Activated CD4-positive, alpha-beta T cell treated with anti-CD3 and anti-CD28 coated beads for 36 hours (primary cell): ENCODE measurements at regions not wholly inside any gene's neighbourhood (a gene's known extent, or its start where the extent isn't known, plus 50 kb on each side); places are given as distances from the start of the nearest gene placed in this dataset. TPM values are rescaled to one million over a fixed set of nuclear protein-coding genes. Genes with fewer than 3 reads are reported as not detected.

ENCODE experiments used
- ATAC-seq: fragments of 200-7000 bp; cut with Tn5 transposase; one replicate; pipeline ENCODE4 v1.10.0; 2021; ENCODE audit warnings: mild to moderate bottlenecking, moderate library complexity
- CTCF ChIA-PET: fragments of 350-600 bp; sonication (Branson Sonifier 250); formaldehyde crosslinking; loops from one replicate; lab custom pipeline; 2021; ENCODE audit warnings: antibody characterized with exemption; lab: Charles Lee
- POLR2A ChIA-PET: fragments of 350-600 bp; sonication (Branson Sonifier 250); formaldehyde crosslinking; loops from one replicate; lab custom pipeline; 2021; ENCODE audit warnings: antibody characterized with exemption, inconsistent platforms; lab: Charles Lee
- DNase-seq: peaks from one replicate; pipeline ENCODE4 v3.0.0-alpha.2; 2020
- H3K27ac Mint-ChIP-seq: one replicate; pipeline ENCODE4 v1.8.0; 2021; ENCODE audit warnings: mixed read lengths
- H3K27me3 Mint-ChIP-seq: one replicate; pipeline ENCODE4 v1.8.0; 2021; ENCODE audit warnings: mixed read lengths
- H3K36me3 Mint-ChIP-seq: one replicate; pipeline ENCODE4 v1.8.0; 2021; ENCODE audit warnings: low read depth, mixed read lengths
- H3K4me1 Mint-ChIP-seq: one replicate; pipeline ENCODE4 v1.8.0; 2021; ENCODE audit warnings: mixed read lengths
- H3K4me3 Mint-ChIP-seq: one replicate; pipeline ENCODE4 v1.8.0; 2021; ENCODE audit warnings: mild to moderate bottlenecking, moderate library complexity, mixed read lengths
- H3K9me3 Mint-ChIP-seq: one replicate; pipeline ENCODE4 v1.8.0; 2021; ENCODE audit warnings: low read depth, mixed read lengths
- intact Hi-C, 2 experiments: fragments of 100-400 bp; cut with DNase I in 1 of 2; cut with micrococcal nuclease in 1 of 2; formaldehyde crosslinking; loops; one replicate each; pipeline versions ENCODE4 v1.14.2 to v1.15.1; 2022 to 2024; cut with DNase I, micrococcal nuclease
- microRNA-seq: library from miRNA; unstranded; fragments of <30 nt; microRNA quantifications from one replicate; pipeline ENCODE4 v1.2.0, GENCODE V29; 2021; ENCODE audit warnings: borderline replicate concordance

DNA sequence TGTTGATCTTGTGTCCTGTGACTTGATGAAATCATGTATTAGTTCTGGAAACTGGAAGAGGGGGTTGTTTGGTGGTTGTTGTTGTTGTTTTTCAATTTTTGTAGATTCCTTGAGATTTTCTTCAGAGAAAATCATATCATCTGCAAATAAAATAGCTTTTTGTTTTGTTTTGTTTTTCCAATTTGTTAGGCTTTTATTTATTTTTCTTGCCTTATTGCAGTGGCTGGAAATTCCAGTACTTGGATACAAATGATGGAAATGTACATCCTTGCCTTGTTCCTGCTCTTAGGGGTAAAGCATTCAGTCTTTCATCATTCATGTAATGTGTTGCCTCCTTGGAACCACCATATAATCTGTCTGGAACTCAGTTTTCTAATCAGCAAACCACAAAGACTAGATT lies 50.3 kb upstream of the TRIB2 start:
- ATAC-seq (no peak), DNase-seq (no peak)
- intact Hi-C loops: no loop called here

More for the DNA sequence above, 50.3 kb upstream of the TRIB2 start:
- ChIA-PET CTCF (interaction anchor here (0.8 kb wide), 1 partner anchor 109 kb away, joined by 3 read pairs; no protein-coding TSS in a partner anchor), POLR2A (no interaction called here)
- Mint-ChIP-seq H3K4me3 (no peak overlapping the region), H3K4me1 (no peaks in the 10 kb centered on the region), H3K27me3 (no peaks in the 10 kb centered on the region), H3K36me3 (peaks cover 5% of the 10 kb centered on the region), H3K9me3 (peaks cover 4% of the 10 kb centered on the region), H3K27ac (no peak overlapping the region)

Small RNAs in the stretch of these regions (microRNA-seq; reads per million reads assigned to microRNA genes)
- not detected for gene MIR3681
